Dermis microvascular lymphatic vessel endothelial cell (primary cell): ENCODE measurements at regions not wholly inside any gene's neighbourhood (a gene's known extent, or its start where the extent isn't known, plus 50 kb on each side); places are given as distances from the start of the nearest gene placed in this dataset.
A peak's percentile ranks its signal among the peaks of the same experiment; 100 is the strongest.
"Not testable (repeated sequence)": the region's sequence is repeated elsewhere in the genome, so short reads cannot be mapped to it uniquely, and the experiment has no call there.

Experiments used
- DNase-seq, 2 donors: peaks; one replicate each; pipeline versions ENCODE4 v3.0.0 to v3.0.0-alpha.2; 2010; ENCODE audit warnings: low read depth in 2 of 2

GRCh38 chr4:114435116-114435515, 163.5 kb upstream of the UGT8 start:
- no peak for DNase-seq

- DNase-seq = no peak
Measured at GRCh38 chr4:114442856-114443255, 155.8 kb upstream of the UGT8 start.

- no peak for DNase-seq
Measured at GRCh38 chr4:114444211-114444610, 154.4 kb upstream of the UGT8 start.

GRCh38 chr4:114447963-114448516, 150.6 kb upstream of the UGT8 start:
- DNase-seq = not testable (repeated sequence)

- DNase-seq = no peak
Measured at GRCh38 chr4:114458728-114459127, 139.9 kb upstream of the UGT8 start.

GRCh38 chr4:114464726-114465272, 133.8 kb upstream of the UGT8 start:
- no peak for DNase-seq

- DNase-seq = no peak
Measured at GRCh38 chr4:114465766-114466165, 132.8 kb upstream of the UGT8 start.

- DNase-seq = no peak
Measured at GRCh38 chr4:114466299-114466698, 132.3 kb upstream of the UGT8 start.

- no peak for DNase-seq
Measured at GRCh38 chr4:114472269-114473032, 126.2 kb upstream of the UGT8 start.

- peak in 1 of 2 donors; percentile 5 for DNase-seq
Measured at GRCh38 chr4:114474188-114474800, 124.3 kb upstream of the UGT8 start.

- no peak for DNase-seq
Measured at GRCh38 chr4:114476310-114476709, 122.3 kb upstream of the UGT8 start.

GRCh38 chr4:114479595-114479994, 119.0 kb upstream of the UGT8 start:
- no peak for DNase-seq

GRCh38 chr4:114481856-114482255, 116.8 kb upstream of the UGT8 start:
- no peak for DNase-seq

- DNase-seq = no peak
Measured at GRCh38 chr4:114487101-114487500, 111.5 kb upstream of the UGT8 start.

GRCh38 chr4:114488301-114488982, 110.2 kb upstream of the UGT8 start:
- DNase-seq = no peak

GRCh38 chr4:114494246-114494803, 104.3 kb upstream of the UGT8 start:
- DNase-seq = no peak

GRCh38 chr4:114495471-114495928, 103.1 kb upstream of the UGT8 start:
- DNase-seq = no peak

- no peak for DNase-seq
Measured at GRCh38 chr4:114497116-114497515, 101.5 kb upstream of the UGT8 start.

- DNase-seq = no peak
Measured at GRCh38 chr4:114509340-114509739, 89.3 kb upstream of the UGT8 start.

- DNase-seq = no peak
Measured at GRCh38 chr4:114512595-114513295, 85.9 kb upstream of the UGT8 start.

- no peak for DNase-seq
Measured at GRCh38 chr4:114519368-114519767, 79.2 kb upstream of the UGT8 start.
